ENCODE measurements at regions not wholly inside any gene's neighbourhood (a gene's known extent, or its start where the extent isn't known, plus 50 kb on each side); places are given as distances from the start of the nearest gene placed in this dataset.

- no peak for TF ChIP-seq ZFP3 (CRISPR knock-in tag; IDR thresholded peaks at IDR 0.05)
- TF ChIP-seq RARB (CRISPR knock-in tag; IDR thresholded peaks at IDR 0.05): no peak
Measured at GRCh38 chr1:244211559-244211944, 160.5 kb downstream of the ZBTB18 start.

Data from SK-N-SH treated with all-trans-retinoic acid at 6 μM for 48 hours (cell line).